GM12875 (cell line): ENCODE measurements at regions not wholly inside any gene's neighbourhood (a gene's known extent, or its start where the extent isn't known, plus 50 kb on each side); places are given as distances from the start of the nearest gene placed in this dataset.

Source experiments
- H3K4me3 ChIP-seq: one replicate; pipeline ENCODE4 v1.5.1; 2011; ENCODE audit warnings: low read depth, low read length, control low read depth
- TF ChIP-seq, protein P1 (sequence below): IDR thresholded peaks from 2 replicates; pipeline ENCODE4 v1.5.1; 2011; ENCODE audit warnings: low read depth, mild to moderate bottlenecking, control low read depth, inconsistent platforms, low read length, moderate library complexity, borderline replicate concordance; ENCODE audit not compliant: insufficient read depth

DNA sequence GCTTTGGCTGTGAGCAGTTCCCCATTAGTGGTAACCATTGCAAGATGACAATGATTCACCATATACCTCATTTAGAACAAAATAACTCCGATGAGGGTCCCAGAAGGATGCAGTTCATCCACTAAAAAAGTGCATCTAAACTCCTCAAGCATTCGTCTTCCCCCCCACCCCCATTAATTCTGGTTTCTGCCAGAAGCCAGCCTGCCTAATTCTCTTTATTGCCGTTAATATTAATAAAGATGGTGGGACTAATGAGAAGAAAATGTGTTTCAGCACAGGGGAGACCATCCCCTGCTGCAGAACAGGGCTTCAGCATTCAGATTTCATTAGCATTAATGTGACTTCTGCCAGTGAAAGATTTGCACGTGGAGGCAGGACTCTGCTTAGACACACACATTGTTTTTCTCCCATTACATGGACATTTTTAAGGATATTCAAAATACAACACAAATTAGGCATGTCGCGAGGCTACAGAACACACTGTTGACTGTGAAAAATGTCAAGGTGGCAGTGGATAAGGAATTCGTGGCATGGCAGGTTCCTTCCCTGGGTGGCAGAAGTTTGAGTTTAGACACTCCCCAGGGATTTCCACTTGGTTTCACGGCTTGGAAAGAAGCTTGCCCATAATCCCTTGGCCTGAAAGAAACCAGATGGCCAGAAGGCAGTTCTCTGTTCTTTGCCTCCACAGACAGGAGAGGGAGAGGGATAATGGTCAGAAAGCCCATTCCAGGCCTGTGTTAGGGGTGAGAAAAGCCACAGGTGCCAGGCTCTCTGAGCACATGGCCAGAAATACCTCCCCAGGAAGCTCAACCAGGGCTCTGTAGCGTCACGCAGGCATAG is 236.5 kb downstream of the FOXO1 start:
- no peak overlapping the region for H3K4me3 ChIP-seq

GRCh38 chr13:40432018-40432978 is 234.1 kb downstream of the FOXO1 start:
- H3K4me3 ChIP-seq: no peak overlapping the region
- TF ChIP-seq, protein P1, sequence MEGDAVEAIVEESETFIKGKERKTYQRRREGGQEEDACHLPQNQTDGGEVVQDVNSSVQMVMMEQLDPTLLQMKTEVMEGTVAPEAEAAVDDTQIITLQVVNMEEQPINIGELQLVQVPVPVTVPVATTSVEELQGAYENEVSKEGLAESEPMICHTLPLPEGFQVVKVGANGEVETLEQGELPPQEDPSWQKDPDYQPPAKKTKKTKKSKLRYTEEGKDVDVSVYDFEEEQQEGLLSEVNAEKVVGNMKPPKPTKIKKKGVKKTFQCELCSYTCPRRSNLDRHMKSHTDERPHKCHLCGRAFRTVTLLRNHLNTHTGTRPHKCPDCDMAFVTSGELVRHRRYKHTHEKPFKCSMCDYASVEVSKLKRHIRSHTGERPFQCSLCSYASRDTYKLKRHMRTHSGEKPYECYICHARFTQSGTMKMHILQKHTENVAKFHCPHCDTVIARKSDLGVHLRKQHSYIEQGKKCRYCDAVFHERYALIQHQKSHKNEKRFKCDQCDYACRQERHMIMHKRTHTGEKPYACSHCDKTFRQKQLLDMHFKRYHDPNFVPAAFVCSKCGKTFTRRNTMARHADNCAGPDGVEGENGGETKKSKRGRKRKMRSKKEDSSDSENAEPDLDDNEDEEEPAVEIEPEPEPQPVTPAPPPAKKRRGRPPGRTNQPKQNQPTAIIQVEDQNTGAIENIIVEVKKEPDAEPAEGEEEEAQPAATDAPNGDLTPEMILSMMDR: no peak

More for the DNA sequence above, 236.5 kb downstream of the FOXO1 start:
- TF ChIP-seq, protein P1: no peak

DNA sequence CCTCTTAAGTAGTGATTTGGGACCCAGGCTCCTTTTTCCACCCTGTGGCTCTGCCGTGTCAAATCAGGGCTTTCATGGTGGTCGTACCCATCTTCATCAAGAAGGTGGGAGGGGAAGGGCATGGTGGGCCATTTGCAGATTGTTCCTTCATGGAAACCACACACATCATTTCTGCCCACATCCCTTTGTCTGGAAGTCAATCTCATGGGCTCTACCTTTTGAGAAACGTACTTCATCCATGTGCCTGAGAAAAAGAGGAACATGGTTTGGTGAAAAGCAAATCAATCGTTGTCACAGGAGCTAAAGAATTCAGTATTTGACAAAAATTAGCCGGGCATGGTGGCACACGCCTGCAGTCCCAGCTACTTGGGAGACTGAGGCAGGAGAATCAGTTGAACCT is 233.4 kb downstream of the FOXO1 start:
- TF ChIP-seq, protein P1: no peak

DNA sequence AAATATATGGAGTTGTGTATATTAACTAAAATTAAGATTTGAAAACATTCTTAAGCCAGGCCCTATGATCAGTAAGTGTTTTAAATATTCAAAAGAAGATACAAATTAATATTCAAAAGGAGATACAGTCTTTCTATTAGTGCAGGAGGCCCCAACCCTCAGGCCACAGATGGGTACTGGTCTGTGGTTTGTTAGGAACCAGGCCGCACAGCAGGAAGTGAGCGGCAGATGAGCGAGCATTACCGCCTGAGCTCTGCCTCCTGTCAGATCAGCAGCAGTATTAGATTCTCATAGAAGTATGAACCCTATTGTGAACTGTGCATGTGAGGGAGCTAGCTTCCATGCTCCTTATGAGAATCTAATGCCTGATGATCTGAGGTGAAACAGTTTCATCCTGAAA is 232.9 kb downstream of the FOXO1 start:
- TF ChIP-seq, protein P1: no peak
- no peak overlapping the region for H3K4me3 ChIP-seq

More for the DNA sequence above, 233.4 kb downstream of the FOXO1 start:
- H3K4me3 ChIP-seq: no peak overlapping the region

DNA sequence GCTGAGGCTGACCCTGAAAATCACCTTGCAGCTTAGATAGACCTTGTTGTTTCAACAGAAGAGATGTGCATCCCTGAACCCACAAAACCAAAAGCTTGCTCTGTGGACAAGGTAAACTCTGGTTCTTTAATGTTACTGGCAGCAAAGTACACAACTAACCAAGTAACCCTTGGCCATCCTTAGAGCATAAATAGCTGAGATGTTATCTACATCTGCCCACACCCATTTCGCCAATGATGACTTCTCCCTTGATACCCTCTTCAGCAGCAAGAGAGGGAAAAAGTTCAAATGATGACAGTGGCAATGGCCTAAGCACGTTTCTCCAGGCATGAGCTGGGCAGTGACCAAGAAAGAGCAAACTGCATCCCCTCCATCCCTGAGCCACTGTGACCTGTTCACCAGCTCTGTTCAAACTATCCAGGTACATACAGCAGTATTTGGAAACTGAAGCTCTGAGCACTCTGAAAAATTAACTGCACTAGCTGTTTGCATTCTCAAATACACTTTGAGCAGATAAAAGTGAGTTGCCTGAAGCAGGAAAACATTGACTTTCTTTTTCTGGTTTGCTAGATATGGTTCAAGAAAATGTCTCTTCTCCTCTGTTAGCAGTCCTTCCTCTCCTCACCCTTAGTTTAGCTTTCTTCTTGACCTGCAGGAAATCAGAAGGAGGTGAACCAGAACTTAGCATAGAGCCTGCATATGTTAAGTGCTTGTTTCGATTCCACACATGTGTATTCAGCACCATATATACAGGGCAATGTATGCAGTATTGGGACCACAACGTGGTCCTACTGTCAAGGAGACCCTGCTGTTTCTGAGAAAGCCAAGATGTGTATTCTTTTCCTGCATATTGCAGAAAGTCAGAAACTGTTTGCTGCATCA is 231.7 kb downstream of the FOXO1 start:
- TF ChIP-seq, protein P1: no peak
- no peak overlapping the region for H3K4me3 ChIP-seq

GRCh38 chr13:40438022-40438680 is 228.3 kb downstream of the FOXO1 start:
- no peak overlapping the region for H3K4me3 ChIP-seq

More at GRCh38 chr13:40438022-40438680, 228.3 kb downstream of the FOXO1 start:
- TF ChIP-seq, protein P1: no peak
